Testis (tissue), 2 donors: ENCODE measurements at regions not wholly inside any gene's neighbourhood (a gene's known extent, or its start where the extent isn't known, plus 50 kb on each side); places are given as distances from the start of the nearest gene placed in this dataset.
A peak's percentile ranks its signal among the peaks of the same experiment; 100 is the strongest.

Experiments
- DNase-seq: peaks from one replicate; pipeline ENCODE4 v3.0.0-alpha.2; 2019
- H3K27ac ChIP-seq, 2 donors: fragments of 200-600 bp; sonication (generic); one replicate each; pipeline ENCODE4 v1.5.1; 2019
- H3K27me3 ChIP-seq: fragments of 200-600 bp; sonication (generic); one replicate; pipeline ENCODE4 v1.5.1; 2019
- H3K36me3 ChIP-seq: fragments of 200-600 bp; sonication (generic); one replicate; pipeline ENCODE4 v1.5.1; 2017; ENCODE audit warnings: low read depth; ENCODE audit errors: missing control alignments
- H3K4me1 ChIP-seq: fragments of 200-600 bp; sonication (generic); one replicate; pipeline ENCODE4 v1.5.1; 2019
- H3K4me3 ChIP-seq, 2 donors: fragments of 200-600 bp; sonication (generic); one replicate each; pipeline ENCODE4 v1.5.1; 2017 to 2019
- H3K9me3 ChIP-seq: fragments of 200-600 bp; sonication (generic); one replicate; pipeline ENCODE4 v1.5.1; 2017
- POLR2A ChIP-seq: fragments of 450-650 bp; IDR thresholded peaks from one replicate; pipeline ENCODE4 v1.6.1; 2017; ENCODE audit warnings: antibody characterized with exemption, mild to moderate bottlenecking, moderate library complexity
- WGBS, 2 donors: methylation state at CpG; one replicate each; pipeline ENCODE4 v1.1.5; 2018; 5-methylcytosine and 5-hydroxymethylcytosine counted together
- intact Hi-C: fragments of 100-400 bp; cut with DNase I; formaldehyde crosslinking; loops from one replicate; pipeline ENCODE4 v1.15.1; 2023; ENCODE audit warnings: low total_unique reads
- TF ChIP-seq, protein P1 (sequence below), 3 experiments: fragments of 450-650 bp in 2 of 3; fragments of 200-600 bp in 1 of 3; sonication (generic) in 1 of 3; IDR thresholded peaks; one replicate each; pipeline ENCODE4 v1.5.1; 2016 to 2019; ENCODE audit warnings: antibody characterized with exemption in 3 of 3, mild to moderate bottlenecking in 2 of 3, moderate library complexity in 1 of 3

DNA sequence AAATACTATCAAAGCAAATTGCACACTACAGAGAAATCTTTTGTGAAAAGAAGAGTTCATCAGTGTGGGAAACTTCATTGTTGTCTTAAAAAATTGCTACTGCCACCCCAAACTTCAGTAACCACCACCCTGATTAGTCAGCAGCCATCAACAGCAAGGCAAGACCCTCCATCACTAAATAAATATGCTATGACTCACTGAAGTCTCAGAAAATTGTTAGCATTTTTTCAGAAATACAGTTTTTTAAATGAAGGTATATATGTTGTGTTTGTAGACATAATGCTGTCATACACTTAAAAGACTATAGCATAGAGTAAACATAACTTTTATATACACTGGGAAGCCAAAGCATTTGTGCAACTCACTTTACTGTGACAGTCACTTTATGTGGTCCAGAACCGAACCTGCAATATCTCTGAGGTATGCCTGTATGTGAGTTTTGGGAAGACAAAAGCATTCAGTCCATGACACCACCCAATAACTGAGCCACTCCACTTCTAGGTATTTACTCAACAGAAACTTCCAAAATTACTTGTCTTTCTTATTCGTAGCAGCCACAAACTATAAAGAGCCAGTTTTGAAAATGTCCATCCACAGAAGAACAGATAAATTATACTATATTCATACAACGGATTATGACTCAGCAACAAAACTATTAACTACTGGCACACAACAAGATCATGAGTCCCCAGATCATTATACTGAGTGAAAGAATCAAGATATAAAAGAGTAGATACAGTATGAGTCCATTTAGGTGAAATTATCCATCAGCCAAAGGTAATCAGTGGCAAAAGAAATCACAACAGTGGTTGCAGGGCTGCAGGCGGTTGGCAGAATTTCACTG is 649.6 kb downstream of the BCL11B start:
- H3K27ac ChIP-seq, result no peak overlapping the region
- intact Hi-C loops, result no loop called here
- TF ChIP-seq, protein P1, sequence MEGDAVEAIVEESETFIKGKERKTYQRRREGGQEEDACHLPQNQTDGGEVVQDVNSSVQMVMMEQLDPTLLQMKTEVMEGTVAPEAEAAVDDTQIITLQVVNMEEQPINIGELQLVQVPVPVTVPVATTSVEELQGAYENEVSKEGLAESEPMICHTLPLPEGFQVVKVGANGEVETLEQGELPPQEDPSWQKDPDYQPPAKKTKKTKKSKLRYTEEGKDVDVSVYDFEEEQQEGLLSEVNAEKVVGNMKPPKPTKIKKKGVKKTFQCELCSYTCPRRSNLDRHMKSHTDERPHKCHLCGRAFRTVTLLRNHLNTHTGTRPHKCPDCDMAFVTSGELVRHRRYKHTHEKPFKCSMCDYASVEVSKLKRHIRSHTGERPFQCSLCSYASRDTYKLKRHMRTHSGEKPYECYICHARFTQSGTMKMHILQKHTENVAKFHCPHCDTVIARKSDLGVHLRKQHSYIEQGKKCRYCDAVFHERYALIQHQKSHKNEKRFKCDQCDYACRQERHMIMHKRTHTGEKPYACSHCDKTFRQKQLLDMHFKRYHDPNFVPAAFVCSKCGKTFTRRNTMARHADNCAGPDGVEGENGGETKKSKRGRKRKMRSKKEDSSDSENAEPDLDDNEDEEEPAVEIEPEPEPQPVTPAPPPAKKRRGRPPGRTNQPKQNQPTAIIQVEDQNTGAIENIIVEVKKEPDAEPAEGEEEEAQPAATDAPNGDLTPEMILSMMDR (IDR thresholded peaks at IDR 0.05), result no peak
- TF ChIP-seq POLR2A, result no peak
- H3K4me3 ChIP-seq, result no peak overlapping the region
- no peak for DNase-seq
- no peaks in the 10 kb centered on the region for H3K9me3 ChIP-seq
- no peaks in the 10 kb centered on the region for H3K4me1 ChIP-seq
- no peaks in the 10 kb centered on the region for H3K27me3 ChIP-seq
- 91% methylated on average over 4 of the region's 4 CpGs for WGBS, 2 donors
- no peaks in the 10 kb centered on the region for H3K36me3 ChIP-seq

DNA sequence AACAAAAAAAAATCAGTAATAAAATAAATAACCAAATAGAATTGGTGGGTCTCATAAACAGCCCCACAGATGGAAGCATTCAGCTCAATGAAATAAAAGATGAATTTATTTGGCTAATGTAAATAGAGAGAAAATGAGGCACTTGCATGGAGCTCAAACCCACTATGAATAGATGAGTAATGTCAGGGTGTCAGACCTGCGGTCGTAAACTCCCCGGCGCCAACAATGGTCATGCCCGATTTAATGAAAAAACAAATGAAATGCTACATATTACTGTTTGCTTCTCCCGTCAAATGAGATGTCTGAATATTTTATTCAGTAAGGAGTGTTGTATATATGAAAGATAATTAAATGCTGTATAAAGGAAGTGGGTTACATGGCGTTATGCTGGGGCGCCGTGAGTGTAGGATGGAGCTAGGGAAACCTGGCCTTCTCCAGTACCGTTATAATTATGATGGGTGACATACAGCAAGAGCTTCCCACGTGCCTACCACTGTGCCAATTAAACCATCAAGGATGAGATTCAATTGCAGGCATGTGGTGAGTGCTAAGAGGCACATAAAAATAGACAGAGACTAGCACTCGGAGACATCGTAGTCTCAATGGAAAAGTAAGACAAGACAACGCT is 648.1 kb downstream of the BCL11B start:
- TF ChIP-seq POLR2A, result no peak
- TF ChIP-seq, protein P1 (IDR thresholded peaks at IDR 0.05), result no peak
- no peak for DNase-seq
- Histone ChIP-seq H3K4me3 (no peak overlapping the region), H3K9me3 (no peaks in the 10 kb centered on the region), H3K36me3 (no peaks in the 10 kb centered on the region), H3K27me3 (no peaks in the 10 kb centered on the region), H3K4me1 (no peaks in the 10 kb centered on the region), H3K27ac (no peak overlapping the region)
- WGBS, 2 donors, result 81 to 83% methylated on average over 14 of the region's 14 CpGs
- intact Hi-C loops, result no loop called here

GRCh38 chr14:98633380-98633779 is 638.6 kb downstream of the BCL11B start:
- Histone ChIP-seq H3K27ac (no peak overlapping the region), H3K36me3 (no peaks in the 10 kb centered on the region), H3K9me3 (no peaks in the 10 kb centered on the region), H3K4me1 (no peaks in the 10 kb centered on the region), H3K27me3 (no peaks in the 10 kb centered on the region), H3K4me3 (no peak overlapping the region)
- TF ChIP-seq, protein P1 (IDR thresholded peaks at IDR 0.05), result no peak
- TF ChIP-seq POLR2A, result no peak
- 51 to 69% methylated on average over 5 of the region's 5 CpGs for WGBS, 2 donors
- DNase-seq, result peak; percentile 71
- intact Hi-C loops, result no loop called here

DNA sequence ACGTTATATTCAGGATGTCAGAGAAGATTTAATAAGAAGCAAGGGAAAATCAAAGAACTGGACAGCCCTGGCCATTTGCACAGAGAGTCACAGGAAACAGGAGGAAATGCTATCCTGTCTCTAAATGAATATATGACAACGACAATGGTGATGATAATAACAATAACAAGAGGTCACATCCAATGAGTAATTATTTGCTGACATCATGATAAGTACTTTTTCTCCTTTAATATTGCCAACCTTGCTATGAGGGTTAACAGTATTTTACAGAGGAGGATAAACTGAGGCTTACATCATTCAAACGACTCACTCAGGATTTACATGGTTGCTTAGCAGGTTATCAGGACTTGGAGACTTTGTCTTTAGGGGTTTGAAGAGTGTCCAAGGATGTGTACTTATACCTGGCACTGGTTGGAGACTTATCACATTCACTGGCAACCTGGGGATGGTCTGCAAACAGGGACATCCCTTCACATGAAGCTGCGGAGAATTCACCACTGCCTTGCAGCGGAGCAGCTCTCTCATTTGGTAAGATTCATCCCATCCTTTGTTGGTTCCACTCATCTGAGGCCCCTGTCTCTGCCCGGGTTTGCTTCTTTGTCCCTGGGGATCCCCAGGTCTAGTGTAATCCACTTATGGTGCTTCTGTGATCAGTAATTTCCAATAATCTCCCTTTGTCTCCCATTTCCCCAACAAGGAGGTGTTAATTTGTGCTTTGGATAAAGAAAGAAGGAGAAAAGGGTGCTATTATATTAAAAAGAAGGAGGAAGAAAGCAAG is 637.8 kb downstream of the BCL11B start:
- DNase-seq, result no peak
- no peaks in the 10 kb centered on the region for H3K27me3 ChIP-seq
- no peak overlapping the region for H3K4me3 ChIP-seq
- TF ChIP-seq, protein P1 (IDR thresholded peaks at IDR 0.05), result no peak
- no peak for TF ChIP-seq POLR2A
- intact Hi-C loops, result no loop called here
- H3K27ac ChIP-seq, result no peak overlapping the region
- no peaks in the 10 kb centered on the region for H3K9me3 ChIP-seq
- H3K4me1 ChIP-seq, result no peaks in the 10 kb centered on the region
- no peaks in the 10 kb centered on the region for H3K36me3 ChIP-seq
- 72 to 82% methylated on average over 6 of the region's 6 CpGs for WGBS, 2 donors
